ENCODE measurements at regions not wholly inside any gene's neighbourhood (a gene's known extent, or its start where the extent isn't known, plus 50 kb on each side); places are given as distances from the start of the nearest gene placed in this dataset.

DNA sequence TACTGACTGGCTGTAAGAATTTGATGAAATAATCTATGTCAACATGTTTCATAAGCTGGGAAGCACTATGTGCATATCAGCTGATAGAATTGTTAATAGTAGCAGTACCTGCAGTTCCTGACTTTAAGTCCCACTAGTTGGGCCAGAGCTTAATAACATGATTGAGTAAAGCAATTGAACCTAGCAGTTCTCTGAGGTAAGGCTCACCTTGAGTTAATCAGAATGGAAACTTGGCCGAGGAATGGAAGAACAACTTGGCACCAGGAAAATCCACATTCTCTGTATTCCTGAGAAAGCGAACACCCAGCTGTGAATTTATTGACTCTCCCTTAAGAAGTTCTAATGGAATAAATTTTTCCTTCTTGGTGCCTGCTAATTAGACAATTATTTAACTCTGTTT lies 262.6 kb downstream of the IGSF11 start:
- DNase-seq = no peak
- TF ChIP-seq, protein P1, sequence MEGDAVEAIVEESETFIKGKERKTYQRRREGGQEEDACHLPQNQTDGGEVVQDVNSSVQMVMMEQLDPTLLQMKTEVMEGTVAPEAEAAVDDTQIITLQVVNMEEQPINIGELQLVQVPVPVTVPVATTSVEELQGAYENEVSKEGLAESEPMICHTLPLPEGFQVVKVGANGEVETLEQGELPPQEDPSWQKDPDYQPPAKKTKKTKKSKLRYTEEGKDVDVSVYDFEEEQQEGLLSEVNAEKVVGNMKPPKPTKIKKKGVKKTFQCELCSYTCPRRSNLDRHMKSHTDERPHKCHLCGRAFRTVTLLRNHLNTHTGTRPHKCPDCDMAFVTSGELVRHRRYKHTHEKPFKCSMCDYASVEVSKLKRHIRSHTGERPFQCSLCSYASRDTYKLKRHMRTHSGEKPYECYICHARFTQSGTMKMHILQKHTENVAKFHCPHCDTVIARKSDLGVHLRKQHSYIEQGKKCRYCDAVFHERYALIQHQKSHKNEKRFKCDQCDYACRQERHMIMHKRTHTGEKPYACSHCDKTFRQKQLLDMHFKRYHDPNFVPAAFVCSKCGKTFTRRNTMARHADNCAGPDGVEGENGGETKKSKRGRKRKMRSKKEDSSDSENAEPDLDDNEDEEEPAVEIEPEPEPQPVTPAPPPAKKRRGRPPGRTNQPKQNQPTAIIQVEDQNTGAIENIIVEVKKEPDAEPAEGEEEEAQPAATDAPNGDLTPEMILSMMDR (IDR thresholded peaks at IDR 0.05; ENCODE audit: borderline replicate concordance) = no peak
- Histone ChIP-seq H3K9me3 (replicated peaks) (no peaks in the 10 kb centered on the region), H3K4me3 (no peak overlapping the region), H3K27me3 (ENCODE audit: low read depth) (no peaks in the 10 kb centered on the region), H3K36me3 (no peaks in the 10 kb centered on the region), H3K4me1 (no peaks in the 10 kb centered on the region), H3K27ac (replicated peaks) (no peak overlapping the region)
- intact Hi-C loops (cut with micrococcal nuclease) = no loop called here

DNA sequence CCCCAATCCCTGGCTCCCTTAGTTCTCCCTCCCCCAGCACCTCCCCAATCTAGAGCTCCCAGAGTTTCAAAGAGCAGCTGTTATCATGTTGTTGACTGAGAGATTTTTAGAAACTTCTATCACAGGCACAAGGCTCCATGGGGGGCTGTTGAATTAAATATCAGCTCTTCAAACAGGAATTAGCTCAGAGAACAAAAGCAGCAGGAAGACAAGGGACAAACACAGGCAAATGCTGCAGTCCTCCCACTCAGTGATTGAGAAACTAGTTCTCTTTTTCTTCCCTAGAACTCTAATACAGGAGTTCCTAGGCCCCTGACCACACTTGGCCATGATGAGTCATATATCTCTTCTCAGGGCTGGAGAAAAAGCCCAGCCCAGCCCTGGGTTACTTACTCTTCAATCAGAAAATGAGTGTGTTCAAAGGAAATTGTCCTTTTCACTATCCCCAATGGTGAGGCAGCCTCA lies 262.1 kb downstream of the IGSF11 start:
- DNase-seq = no peak
- no peaks in the 10 kb centered on the region for H3K27me3 ChIP-seq (ENCODE audit: low read depth)
- no peaks in the 10 kb centered on the region for H3K9me3 ChIP-seq (replicated peaks)
- TF ChIP-seq, protein P1 (IDR thresholded peaks at IDR 0.05; ENCODE audit: borderline replicate concordance) = no peak
- H3K4me3 ChIP-seq = no peak overlapping the region
- H3K36me3 ChIP-seq = no peaks in the 10 kb centered on the region
- H3K27ac ChIP-seq (replicated peaks) = no peak overlapping the region
- no peaks in the 10 kb centered on the region for H3K4me1 ChIP-seq
- intact Hi-C loops (cut with micrococcal nuclease) = no loop called here

DNA sequence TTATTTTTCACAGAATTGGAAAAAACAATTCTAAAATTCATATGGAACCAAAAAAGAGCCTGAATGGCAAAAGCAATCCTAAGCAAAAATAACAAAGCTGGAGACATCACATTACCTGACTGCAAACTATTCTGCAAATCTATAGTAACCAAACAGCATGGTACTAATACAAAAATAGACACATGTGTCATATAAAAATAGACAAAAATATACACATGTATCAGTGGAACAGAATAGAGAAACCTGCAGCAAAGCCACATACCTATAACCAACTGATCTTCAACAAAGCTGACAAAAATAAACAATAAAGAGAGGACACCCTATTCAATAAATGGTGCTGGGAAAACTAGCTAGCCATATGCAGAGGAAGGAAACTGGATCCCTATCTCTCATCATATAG lies 259.6 kb downstream of the IGSF11 start:
- TF ChIP-seq, protein P1 (IDR thresholded peaks at IDR 0.05; ENCODE audit: borderline replicate concordance) = no peak

GRCh38 chr3:118778201-118778600 lies 256.4 kb downstream of the IGSF11 start:
- no peaks in the 10 kb centered on the region for H3K36me3 ChIP-seq
- H3K4me3 ChIP-seq = no peak overlapping the region
- DNase-seq = no peak
- H3K27me3 ChIP-seq (ENCODE audit: low read depth) = no peaks in the 10 kb centered on the region
- intact Hi-C loops (cut with micrococcal nuclease) = no loop called here
- H3K9me3 ChIP-seq (replicated peaks) = no peaks in the 10 kb centered on the region
- no peaks in the 10 kb centered on the region for H3K4me1 ChIP-seq
- no peak overlapping the region for H3K27ac ChIP-seq (replicated peaks)
- TF ChIP-seq, protein P1 (IDR thresholded peaks at IDR 0.05; ENCODE audit: borderline replicate concordance) = no peak

More for the DNA sequence above, 259.6 kb downstream of the IGSF11 start:
- intact Hi-C loops (cut with micrococcal nuclease) = no loop called here
- Histone ChIP-seq H3K4me3 (no peak overlapping the region), H3K36me3 (no peaks in the 10 kb centered on the region), H3K27me3 (ENCODE audit: low read depth) (no peaks in the 10 kb centered on the region), H3K4me1 (no peaks in the 10 kb centered on the region), H3K27ac (replicated peaks) (no peak overlapping the region), H3K9me3 (replicated peaks) (no peaks in the 10 kb centered on the region)
- DNase-seq = no peak

DNA sequence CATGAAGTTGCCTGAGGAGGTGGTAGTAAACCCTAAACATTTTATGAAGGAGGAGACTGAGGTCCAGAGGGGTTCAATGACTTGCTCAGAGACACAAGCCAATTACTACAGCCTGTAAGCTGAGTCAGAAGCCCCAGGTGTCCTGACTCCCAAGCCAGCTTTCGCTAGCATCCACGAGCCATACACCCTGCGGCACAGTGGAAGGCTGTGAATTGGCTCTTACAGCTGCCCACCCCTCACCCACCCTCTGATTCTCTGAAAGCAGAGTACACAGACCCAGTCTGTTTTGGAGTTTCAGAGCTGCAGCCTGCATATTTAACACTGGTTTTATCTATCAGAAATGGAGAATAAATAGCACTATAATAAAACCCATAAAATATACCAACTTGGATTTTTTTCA lies 253.4 kb downstream of the IGSF11 start:
- Histone ChIP-seq H3K27ac (replicated peaks) (no peak overlapping the region), H3K4me3 (no peak overlapping the region), H3K36me3 (no peaks in the 10 kb centered on the region), H3K27me3 (ENCODE audit: low read depth) (no peaks in the 10 kb centered on the region), H3K4me1 (no peaks in the 10 kb centered on the region), H3K9me3 (replicated peaks) (no peaks in the 10 kb centered on the region)
- no peak for DNase-seq
- intact Hi-C loops (cut with micrococcal nuclease) = no loop called here
- TF ChIP-seq, protein P1 (IDR thresholded peaks at IDR 0.05; ENCODE audit: borderline replicate concordance) = no peak

GRCh38 chr3:118781839-118782238 lies 252.8 kb downstream of the IGSF11 start:
- H3K4me1 ChIP-seq = no peaks in the 10 kb centered on the region

More at GRCh38 chr3:118781839-118782238, 252.8 kb downstream of the IGSF11 start:
- Histone ChIP-seq H3K9me3 (replicated peaks) (no peaks in the 10 kb centered on the region), H3K4me3 (no peak overlapping the region), H3K27me3 (ENCODE audit: low read depth) (no peaks in the 10 kb centered on the region), H3K36me3 (no peaks in the 10 kb centered on the region), H3K27ac (replicated peaks) (no peak overlapping the region)
- no peak for DNase-seq
- TF ChIP-seq, protein P1 (IDR thresholded peaks at IDR 0.05; ENCODE audit: borderline replicate concordance) = no peak
- intact Hi-C loops (cut with micrococcal nuclease) = no loop called here
